GM12873 (cell line): ENCODE measurements at regions not wholly inside any gene's neighbourhood (a gene's known extent, or its start where the extent isn't known, plus 50 kb on each side); places are given as distances from the start of the nearest gene placed in this dataset.

Experiments
- CTCF ChIP-seq: IDR thresholded peaks from 2 replicates; pipeline ENCODE4 v1.5.1; 2012; ENCODE audit warnings: low read depth, mild to moderate bottlenecking, moderate library complexity, low read length, control low read depth; ENCODE audit not compliant: insufficient read depth; ENCODE audit errors: missing control alignments

GRCh38 chr11:127629200-127629599 lies 628.6 kb upstream of the KIRREL3 start:
- TF ChIP-seq CTCF = no peak

- no peak for TF ChIP-seq CTCF
These were observed 627.9 kb upstream of the KIRREL3 start for GRCh38 chr11:127628458-127628785.

- TF ChIP-seq CTCF = no peak
These were observed 627.3 kb upstream of the KIRREL3 start for GRCh38 chr11:127627629-127628457.

GRCh38 chr11:127627204-127627603 lies 626.6 kb upstream of the KIRREL3 start:
- no peak for TF ChIP-seq CTCF

GRCh38 chr11:127625402-127625801 lies 624.8 kb upstream of the KIRREL3 start:
- no peak for TF ChIP-seq CTCF

GRCh38 chr11:127624306-127624856 lies 623.8 kb upstream of the KIRREL3 start:
- no peak for TF ChIP-seq CTCF

- no peak for TF ChIP-seq CTCF
These were observed 622.1 kb upstream of the KIRREL3 start for GRCh38 chr11:127622686-127623085.
